H1 (cell line): ENCODE measurements at regions not wholly inside any gene's neighbourhood (a gene's known extent, or its start where the extent isn't known, plus 50 kb on each side); places are given as distances from the start of the nearest gene placed in this dataset.

Experiments used
- CEBPB ChIP-seq: IDR thresholded peaks from 2 replicates; pipeline ENCODE4 v1.6.1; 2012; ENCODE audit warnings: low read depth, low read length
- JUND ChIP-seq: IDR thresholded peaks from 2 replicates; pipeline ENCODE4 v1.6.1; 2011; ENCODE audit warnings: mild to moderate bottlenecking, improper control_type of control experiment, low read length
- POLR2A ChIP-seq, 2 experiments: IDR thresholded peaks; 1 replicate in 1 of 2; 2 replicates in 1 of 2; pipeline ENCODE4 v1.6.1; 2011; ENCODE audit warnings: low read depth in 2 of 2, low read length in 2 of 2, mild to moderate bottlenecking in 2 of 2; ENCODE audit errors: control extremely low read depth in 1 of 2
- POLR2AphosphoS5 ChIP-seq: IDR thresholded peaks from 2 replicates; pipeline ENCODE4 v1.6.1; 2011; ENCODE audit warnings: low read depth, low read length
- SP2 ChIP-seq: IDR thresholded peaks from 2 replicates; pipeline ENCODE4 v1.6.1; 2012; ENCODE audit warnings: mild to moderate bottlenecking, low read length, inconsistent platforms
- TF ChIP-seq, protein P1 (sequence below), 3 experiments: IDR thresholded peaks; 1 replicate in 2 of 3; 2 replicates in 1 of 3; pipeline versions ENCODE4 v1.5.1 to v1.6.1; 2011; ENCODE audit warnings: low read length in 3 of 3, mild to moderate bottlenecking in 3 of 3, inconsistent platforms in 2 of 3, low read depth in 1 of 3, moderate library complexity in 1 of 3; ENCODE audit not compliant: insufficient read depth in 1 of 3; ENCODE audit errors: control extremely low read depth in 1 of 3

DNA sequence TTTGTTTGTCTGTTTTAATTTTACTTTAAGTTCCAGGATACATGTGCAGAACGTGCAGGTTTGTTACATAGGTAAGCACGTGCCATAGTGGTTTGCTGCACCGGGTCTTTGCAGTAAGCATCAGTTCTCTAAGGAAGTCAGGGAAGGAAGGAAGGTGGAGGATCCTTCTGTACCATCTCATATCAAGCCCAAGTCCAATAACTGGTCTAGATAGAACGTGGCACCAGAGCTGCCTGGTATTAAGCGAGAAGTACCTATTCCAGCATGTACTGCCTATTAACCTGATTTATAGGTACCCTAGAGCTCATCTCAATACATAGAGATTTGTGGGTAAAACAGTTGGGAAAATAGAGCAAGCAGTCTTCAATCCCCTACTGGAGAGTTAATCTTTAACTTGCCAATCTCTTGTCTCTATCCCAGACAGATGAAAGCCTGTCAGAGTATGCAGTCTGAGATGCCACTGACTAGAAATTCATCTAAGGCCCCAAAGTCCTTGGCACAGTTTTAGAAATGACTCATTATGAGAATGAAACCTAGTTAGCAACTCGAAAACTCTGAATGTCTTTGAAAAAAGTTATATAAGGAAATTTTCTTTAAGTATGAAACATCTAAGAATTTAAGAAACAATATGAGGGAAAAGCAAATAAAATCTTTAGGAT lies 144.9 kb downstream of the TFAP2A start:
- no peak for TF ChIP-seq SP2
- TF ChIP-seq, protein P1, sequence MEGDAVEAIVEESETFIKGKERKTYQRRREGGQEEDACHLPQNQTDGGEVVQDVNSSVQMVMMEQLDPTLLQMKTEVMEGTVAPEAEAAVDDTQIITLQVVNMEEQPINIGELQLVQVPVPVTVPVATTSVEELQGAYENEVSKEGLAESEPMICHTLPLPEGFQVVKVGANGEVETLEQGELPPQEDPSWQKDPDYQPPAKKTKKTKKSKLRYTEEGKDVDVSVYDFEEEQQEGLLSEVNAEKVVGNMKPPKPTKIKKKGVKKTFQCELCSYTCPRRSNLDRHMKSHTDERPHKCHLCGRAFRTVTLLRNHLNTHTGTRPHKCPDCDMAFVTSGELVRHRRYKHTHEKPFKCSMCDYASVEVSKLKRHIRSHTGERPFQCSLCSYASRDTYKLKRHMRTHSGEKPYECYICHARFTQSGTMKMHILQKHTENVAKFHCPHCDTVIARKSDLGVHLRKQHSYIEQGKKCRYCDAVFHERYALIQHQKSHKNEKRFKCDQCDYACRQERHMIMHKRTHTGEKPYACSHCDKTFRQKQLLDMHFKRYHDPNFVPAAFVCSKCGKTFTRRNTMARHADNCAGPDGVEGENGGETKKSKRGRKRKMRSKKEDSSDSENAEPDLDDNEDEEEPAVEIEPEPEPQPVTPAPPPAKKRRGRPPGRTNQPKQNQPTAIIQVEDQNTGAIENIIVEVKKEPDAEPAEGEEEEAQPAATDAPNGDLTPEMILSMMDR (IDR thresholded peaks at IDR 0.05; ENCODE audit: control extremely low read depth in 1 of 3, insufficient read depth in 1 of 3, low read depth in 1 of 3, low read length in 3 of 3), result no peak
- TF ChIP-seq CEBPB, result no peak
- no peak for TF ChIP-seq JUND
- no peak for TF ChIP-seq POLR2AphosphoS5
- no peak for TF ChIP-seq POLR2A (IDR thresholded peaks at IDR 0.05; ENCODE audit: control extremely low read depth in 1 of 2, low read depth in 2 of 2, low read length in 2 of 2)
